ENCODE measurements at regions not wholly inside any gene's neighbourhood (a gene's known extent, or its start where the extent isn't known, plus 50 kb on each side); places are given as distances from the start of the nearest gene placed in this dataset.

GRCh38 chr5:29770936-29771335 is 1422.5 kb upstream of the CDH6 start (continued):
- TF ChIP-seq, protein P1, sequence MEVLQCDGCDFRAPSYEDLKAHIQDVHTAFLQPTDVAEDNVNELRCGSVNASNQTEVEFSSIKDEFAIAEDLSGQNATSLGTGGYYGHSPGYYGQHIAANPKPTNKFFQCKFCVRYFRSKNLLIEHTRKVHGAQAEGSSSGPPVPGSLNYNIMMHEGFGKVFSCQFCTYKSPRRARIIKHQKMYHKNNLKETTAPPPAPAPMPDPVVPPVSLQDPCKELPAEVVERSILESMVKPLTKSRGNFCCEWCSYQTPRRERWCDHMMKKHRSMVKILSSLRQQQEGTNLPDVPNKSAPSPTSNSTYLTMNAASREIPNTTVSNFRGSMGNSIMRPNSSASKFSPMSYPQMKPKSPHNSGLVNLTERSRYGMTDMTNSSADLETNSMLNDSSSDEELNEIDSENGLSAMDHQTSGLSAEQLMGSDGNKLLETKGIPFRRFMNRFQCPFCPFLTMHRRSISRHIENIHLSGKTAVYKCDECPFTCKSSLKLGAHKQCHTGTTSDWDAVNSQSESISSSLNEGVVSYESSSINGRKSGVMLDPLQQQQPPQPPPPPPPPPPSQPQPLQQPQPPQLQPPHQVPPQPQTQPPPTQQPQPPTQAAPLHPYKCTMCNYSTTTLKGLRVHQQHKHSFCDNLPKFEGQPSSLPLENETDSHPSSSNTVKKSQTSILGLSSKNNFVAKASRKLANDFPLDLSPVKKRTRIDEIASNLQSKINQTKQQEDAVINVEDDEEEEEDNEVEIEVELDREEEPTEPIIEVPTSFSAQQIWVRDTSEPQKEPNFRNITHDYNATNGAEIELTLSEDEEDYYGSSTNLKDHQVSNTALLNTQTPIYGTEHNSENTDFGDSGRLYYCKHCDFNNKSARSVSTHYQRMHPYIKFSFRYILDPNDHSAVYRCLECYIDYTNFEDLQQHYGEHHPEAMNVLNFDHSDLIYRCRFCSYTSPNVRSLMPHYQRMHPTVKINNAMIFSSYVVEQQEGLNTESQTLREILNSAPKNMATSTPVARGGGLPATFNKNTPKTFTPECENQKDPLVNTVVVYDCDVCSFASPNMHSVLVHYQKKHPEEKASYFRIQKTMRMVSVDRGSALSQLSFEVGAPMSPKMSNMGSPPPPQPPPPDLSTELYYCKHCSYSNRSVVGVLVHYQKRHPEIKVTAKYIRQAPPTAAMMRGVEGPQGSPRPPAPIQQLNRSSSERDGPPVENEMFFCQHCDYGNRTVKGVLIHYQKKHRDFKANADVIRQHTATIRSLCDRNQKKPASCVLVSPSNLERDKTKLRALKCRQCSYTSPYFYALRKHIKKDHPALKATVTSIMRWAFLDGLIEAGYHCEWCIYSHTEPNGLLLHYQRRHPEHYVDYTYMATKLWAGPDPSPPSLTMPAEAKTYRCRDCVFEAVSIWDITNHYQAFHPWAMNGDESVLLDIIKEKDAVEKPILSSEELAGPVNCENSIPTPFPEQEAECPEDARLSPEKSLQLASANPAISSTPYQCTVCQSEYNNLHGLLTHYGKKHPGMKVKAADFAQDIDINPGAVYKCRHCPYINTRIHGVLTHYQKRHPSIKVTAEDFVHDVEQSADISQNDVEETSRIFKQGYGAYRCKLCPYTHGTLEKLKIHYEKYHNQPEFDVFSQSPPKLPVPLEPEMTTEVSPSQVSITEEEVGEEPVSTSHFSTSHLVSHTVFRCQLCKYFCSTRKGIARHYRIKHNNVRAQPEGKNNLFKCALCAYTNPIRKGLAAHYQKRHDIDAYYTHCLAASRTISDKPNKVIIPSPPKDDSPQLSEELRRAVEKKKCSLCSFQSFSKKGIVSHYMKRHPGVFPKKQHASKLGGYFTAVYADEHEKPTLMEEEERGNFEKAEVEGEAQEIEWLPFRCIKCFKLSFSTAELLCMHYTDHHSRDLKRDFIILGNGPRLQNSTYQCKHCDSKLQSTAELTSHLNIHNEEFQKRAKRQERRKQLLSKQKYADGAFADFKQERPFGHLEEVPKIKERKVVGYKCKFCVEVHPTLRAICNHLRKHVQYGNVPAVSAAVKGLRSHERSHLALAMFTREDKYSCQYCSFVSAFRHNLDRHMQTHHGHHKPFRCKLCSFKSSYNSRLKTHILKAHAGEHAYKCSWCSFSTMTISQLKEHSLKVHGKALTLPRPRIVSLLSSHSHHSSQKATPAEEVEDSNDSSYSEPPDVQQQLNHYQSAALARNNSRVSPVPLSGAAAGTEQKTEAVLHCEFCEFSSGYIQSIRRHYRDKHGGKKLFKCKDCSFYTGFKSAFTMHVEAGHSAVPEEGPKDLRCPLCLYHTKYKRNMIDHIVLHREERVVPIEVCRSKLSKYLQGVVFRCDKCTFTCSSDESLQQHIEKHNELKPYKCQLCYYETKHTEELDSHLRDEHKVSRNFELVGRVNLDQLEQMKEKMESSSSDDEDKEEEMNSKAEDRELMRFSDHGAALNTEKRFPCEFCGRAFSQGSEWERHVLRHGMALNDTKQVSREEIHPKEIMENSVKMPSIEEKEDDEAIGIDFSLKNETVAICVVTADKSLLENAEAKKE (CRISPR knock-in tag; IDR thresholded peaks at IDR 0.05), result no peak
- TF ChIP-seq NANOG (IDR thresholded peaks at IDR 0.05; ENCODE audit: borderline replicate concordance) (no peak), CREB1 (CRISPR knock-in tag; IDR thresholded peaks at IDR 0.05; ENCODE audit: low read depth) (no peak)

DNA sequence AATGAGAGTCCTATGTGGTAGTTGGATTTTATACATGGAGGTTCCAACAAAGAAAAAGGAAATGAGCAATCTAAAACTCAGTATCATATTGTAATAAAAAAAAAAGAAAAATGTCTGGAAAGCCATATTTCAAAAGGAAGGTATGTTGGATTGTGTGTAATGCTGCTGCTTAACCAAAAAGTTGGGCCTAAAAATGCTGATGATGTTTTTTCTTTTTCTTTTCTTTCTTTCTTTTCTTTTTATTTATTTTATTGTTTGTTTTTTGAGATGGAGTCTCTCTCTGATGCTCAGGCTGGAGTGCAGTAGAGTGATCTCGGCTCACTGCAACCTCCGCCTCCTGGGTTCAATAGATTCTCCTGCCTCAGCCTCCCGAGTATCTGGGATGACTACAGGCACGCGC is 1424.0 kb upstream of the CDH6 start:
- no peaks in the 10 kb centered on the region for H3K4me1 ChIP-seq (ENCODE audit: insufficient read depth)
- DNase-seq (ENCODE audit: low spot score), result no peak
- Mint-ChIP-seq H3K9me3 (no peaks in the 10 kb centered on the region), H3K36me3 (ENCODE audit: low read depth) (no peaks in the 10 kb centered on the region), H3K27me3 (ENCODE audit: insufficient read depth, low read depth, poor library complexity) (no peaks in the 10 kb centered on the region), H3K4me3 (no peak overlapping the region), H3K27ac (no peak overlapping the region), H3K4me1 (no peaks in the 10 kb centered on the region)
- H3K27ac ChIP-seq (ENCODE audit: low read depth), result no peak overlapping the region
- no peak overlapping the region for H2AFZ ChIP-seq
- H4K20me1 ChIP-seq (replicated peaks; ENCODE audit: insufficient read depth), result no peaks in the 10 kb centered on the region
- H3K9me2 ChIP-seq (ENCODE audit: insufficient read depth), result no peaks in the 10 kb centered on the region
- H3K4me2 ChIP-seq, result no peak overlapping the region
- no peak overlapping the region for H3K4me3 ChIP-seq
- no peak for ATAC-seq
- no peaks in the 10 kb centered on the region for H3F3A ChIP-seq (replicated peaks; ENCODE audit: low read depth)
- H3K36me3 ChIP-seq (ENCODE audit: insufficient read depth), result no peaks in the 10 kb centered on the region
- H3K27me3 ChIP-seq (ENCODE audit: insufficient read depth), result no peaks in the 10 kb centered on the region
- no peaks in the 10 kb centered on the region for H3K79me2 ChIP-seq (replicated peaks; ENCODE audit: insufficient read depth)
- TF ChIP-seq EZH2 (IDR thresholded peaks at IDR 0.05; ENCODE audit: low read depth, unreplicated experiment), result no peak
- TF ChIP-seq CTCF (conservative IDR thresholded peaks at IDR 0.05; ENCODE audit: low read depth in 2 of 2), result no peak
- no peak for TF ChIP-seq CREB1 (CRISPR knock-in tag; IDR thresholded peaks at IDR 0.05; ENCODE audit: low read depth)
- TF ChIP-seq REST (IDR thresholded peaks at IDR 0.05; ENCODE audit: unreplicated experiment), result no peak

All from GM23338 (cell line).